HUDEP-2 (cell line): ENCODE measurements at regions not wholly inside any gene's neighbourhood (a gene's known extent, or its start where the extent isn't known, plus 50 kb on each side); places are given as distances from the start of the nearest gene placed in this dataset.

ENCODE experiments used
- DNase-seq, 76 experiments: peaks; one replicate each; lab custom pipeline; 2025; ENCODE audit not compliant: unreplicated experiment in 76 of 76; lab: John Stamatoyannopoulos, UW

DNA sequence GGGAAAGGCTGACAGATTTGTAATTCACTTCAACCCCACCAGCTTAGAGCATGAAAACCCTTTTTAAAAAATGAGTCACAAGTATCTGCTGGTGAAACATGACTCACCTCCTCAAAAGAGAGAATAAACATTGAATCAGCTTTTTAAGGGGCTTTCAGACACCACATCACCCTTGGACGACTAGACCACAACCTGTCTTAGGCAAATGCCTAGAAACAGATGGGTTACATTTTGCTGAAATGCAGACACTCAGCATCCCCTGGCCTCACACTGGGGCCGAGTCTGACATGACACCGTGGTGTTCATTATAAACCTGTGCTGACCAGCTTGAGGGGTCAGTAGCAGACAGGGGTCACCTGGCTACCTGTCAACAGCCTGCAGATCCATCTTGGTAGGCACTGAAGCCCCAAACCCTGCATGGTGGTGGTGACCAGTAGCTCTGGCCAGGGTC lies 175.3 kb upstream of the CST7 start:
- DNase-seq = no peak

GRCh38 chr20:24775966-24776365 lies 173.1 kb upstream of the CST7 start:
- DNase-seq = no peak

GRCh38 chr20:24776755-24777271 lies 172.3 kb upstream of the CST7 start:
- DNase-seq = no peak

DNA sequence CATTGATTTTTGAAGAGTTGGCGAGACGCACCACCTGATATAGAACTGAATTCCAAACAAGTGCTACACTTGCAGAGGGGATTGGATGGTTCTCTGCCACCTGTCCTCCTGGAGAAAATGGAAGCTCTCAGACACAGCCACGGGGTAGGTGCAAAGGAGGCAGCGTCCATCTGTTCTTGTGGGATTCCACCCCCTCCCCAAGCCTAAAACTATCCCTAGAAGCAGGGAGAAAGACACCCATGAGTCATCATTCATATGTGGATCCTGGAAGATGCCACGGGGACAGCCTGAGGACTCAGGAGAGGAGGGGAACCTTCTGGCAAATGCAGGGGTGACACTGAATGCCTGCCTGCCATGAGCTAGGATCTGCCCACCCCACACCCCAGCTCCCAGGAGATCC lies 171.3 kb upstream of the CST7 start:
- DNase-seq = no peak

DNA sequence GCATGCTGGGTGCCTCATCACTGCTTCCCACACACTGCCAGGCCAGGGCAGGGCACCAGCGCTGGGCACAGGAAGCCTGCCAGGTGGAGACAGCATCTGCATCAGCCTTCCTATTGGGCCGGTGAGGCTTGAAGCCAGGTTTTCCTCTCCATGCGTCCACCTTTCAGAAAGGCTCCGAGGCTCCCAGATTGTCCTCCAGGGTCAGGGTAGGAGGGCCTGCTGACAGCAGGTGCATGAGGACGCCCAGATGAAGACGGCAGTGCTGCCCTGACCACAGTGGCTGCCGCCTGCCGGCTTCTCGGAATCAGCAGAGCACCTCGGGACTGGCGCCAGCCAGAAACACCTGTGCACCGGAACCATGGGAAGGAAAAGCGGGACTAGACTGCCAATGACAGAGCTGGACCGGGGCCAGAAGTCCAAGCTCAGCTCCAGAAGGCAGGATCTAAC lies 170.5 kb upstream of the CST7 start:
- no peak for DNase-seq

DNA sequence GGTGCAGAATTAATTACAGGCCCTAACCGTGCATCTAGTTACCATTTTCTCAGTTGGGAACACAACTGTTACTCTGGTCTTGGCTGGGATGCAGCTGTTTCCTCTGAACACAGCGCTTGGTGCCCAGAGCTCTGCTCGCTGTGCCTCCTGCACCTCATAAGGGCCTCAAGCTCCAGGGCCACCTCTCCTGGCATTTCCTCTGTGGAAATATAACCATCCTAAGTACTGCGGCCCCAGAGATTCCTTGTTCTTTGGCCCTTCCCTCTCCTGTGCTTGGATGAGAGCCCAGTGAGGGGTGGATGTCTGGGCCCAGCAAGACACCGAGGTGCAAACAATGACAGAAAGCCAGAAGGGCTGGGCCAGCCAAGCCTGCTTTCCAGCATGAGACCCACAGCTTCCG lies 169.9 kb upstream of the CST7 start:
- DNase-seq = no peak

- DNase-seq = no peak
These were observed 169.1 kb upstream of the CST7 start for GRCh38 chr20:24779946-24780345.

DNA sequence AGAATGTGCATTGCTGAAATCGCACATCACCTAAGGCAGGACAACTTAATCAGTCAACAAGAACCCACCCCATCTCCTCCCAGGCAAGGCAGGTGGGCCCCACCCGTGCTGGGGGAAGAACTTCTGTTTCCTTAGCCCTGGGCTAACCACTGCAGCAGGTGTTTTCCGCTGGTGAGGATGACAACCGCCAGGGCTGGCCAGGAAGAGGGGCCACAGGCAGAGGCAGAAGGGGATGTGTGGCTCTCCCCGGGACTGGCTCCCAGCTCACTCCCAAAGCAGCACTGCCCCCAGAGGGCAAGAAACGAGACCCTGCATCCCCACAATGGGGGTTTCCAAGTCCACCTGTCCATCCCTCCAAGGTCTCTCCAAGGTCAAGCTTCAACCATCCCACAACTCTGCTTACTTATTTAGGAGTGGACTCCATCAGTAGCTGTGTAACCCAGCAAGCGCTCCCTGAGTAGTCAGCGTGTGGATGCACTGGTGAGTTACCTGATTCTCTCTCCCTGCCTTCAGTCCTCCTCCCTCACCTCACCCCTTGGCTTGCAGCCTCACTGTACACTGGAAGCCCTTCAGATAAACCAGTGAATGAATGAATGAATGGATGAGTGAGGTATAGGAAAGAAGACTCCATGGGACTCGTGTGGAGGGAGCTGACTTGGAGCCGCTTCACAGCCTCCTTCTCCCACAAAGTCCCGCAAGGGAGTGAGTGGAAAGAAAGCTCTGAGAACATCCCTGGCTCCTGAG lies 168.2 kb upstream of the CST7 start:
- DNase-seq = no peak

DNA sequence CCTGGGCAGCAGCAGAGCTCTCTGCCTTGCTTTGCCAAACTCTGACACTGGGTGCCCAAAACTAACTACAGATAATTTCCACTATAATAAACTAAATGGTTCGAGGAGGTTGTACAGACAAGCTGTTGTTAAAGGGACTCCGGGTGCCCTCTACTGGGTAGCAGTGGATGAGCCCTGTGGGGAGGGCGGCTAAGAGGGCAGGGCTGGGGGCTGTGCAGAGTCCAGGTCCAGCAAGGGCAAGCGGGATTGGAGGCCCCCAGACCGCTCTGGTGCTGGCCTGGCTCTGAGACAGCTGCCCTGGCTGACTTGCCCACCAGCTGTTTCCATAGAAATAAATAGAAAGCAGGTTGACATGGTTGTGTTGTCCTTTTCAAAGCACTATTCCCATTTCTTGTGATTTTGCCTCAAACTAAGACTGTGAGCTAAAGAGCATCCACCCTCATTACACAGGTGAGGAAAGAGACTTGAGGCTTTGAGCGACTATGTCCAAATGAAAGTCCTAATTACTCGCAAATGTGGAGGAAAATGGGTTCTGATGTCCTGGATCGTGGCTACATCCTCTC lies 167.6 kb upstream of the CST7 start:
- peak in 13 of 76 experiments; percentile 3 to 30 (median 10) for DNase-seq

DNA sequence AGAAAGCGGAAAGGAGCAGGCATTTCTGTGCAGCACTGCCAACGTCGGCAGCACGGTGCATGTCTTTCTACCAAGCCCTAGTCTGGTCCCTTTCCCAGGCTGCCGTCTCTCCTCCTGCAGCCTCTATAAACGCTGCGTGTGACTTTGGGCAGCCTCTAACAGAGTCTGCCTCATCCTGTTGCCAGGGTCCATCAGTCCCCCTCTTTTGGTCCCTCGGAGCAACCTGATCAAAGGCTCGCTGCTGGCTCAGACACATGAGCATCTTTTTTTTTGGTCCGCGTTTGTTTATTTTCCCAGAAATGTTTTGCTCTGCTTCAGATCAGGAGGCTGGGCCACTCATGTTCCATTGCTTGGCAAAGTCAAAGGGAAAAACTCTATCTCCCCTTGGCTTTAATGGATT lies 166.8 kb upstream of the CST7 start:
- DNase-seq = no peak

DNA sequence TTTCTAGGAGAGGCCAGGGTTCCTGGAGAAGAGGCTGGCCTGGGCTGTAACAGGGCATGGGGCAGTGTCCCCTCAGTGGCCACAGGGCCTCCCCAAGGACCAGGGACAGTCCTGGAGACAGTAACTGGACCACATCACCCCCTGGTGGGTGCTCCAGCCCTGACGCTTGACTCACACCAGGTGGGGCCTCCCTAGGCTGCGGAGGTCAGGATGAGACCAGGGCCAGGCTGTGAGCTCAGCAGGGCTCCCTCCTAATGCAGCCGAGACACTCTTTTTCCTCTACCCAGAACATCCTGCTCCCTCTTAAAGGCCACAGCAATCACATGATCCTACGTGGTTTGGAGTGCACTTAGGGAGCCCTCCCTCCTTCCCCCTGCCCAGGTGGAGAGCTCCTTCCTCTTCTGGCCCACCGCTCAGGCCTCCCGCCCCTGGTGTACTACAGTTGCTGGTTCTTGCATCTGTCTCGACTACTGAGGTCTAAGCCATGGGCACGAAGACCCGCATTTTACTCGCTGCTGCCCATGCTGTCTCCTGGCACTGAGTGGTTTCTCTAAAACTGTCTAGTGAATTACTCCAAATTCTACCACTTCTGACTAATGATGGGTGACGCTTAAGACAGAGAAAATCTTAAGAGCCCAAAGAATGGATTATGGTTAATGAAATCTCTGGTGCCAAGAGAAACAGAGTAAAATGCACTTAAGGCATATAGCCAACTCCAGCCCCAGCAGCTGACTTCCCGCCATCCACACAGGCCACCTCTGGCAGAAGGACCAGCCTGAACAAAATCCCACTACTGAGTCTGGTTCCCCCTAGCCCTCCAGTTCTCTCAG lies 166.1 kb upstream of the CST7 start:
- DNase-seq = no peak

DNA sequence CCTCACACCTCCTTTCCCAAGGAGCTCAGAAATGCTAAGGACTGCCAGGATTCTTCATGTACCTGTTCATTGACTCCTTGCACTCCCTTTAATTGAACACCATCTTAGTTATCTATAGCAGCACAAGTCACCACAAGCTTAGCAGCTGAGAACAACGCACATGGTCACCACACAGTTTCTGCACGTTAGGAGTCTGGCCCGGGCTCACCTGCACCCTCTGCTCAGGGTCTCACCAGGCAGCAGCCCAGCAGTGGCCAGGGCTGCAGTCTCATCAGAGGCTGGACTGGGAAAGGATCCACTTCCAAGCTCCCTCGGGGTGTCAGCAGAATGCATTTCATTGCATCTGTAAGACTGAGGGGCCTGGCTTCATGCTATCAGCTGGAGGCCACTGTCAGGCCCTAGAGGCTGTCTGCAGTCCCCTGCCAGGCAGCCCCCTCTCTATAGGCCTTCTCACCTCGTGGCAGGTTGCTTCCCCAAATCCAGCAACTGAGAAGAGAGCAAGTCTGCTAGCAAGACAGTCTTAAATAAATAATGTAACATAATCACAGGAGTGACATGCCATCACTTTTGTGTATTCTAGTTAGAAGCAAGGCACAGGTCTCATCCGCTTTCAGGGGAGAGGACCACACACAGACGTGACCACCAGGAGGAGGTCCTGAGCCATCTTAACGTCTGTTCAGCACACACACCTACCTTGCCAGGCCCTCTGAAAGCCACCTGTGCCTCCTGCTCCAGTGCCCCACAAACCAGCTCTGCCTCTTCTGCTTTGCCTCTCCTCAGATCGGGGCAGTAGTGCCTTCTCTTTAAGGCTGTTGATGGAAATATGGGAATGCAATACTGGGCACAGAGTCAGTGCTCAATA lies 165.2 kb upstream of the CST7 start:
- DNase-seq = peak in 2 of 76 experiments; percentile 15 to 16

DNA sequence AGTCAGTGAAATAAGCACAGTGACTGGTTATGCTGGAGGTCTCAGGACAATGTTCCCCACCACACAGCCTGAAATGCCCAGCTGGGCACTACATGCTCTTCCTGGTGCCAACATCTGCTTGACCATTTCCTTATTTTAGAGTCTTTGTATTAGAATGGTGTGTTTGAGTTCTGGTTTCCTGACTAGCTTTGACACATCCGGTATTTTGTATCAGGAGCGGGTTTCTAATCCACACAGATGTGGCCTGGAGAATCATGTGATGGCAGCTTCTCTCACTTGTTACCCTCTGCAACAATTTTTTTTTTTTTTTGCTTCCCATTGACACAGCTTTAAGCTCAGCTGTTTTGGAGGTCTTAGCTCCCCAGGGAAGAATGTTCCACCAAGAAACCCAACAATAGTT lies 164.5 kb upstream of the CST7 start:
- DNase-seq = no peak

DNA sequence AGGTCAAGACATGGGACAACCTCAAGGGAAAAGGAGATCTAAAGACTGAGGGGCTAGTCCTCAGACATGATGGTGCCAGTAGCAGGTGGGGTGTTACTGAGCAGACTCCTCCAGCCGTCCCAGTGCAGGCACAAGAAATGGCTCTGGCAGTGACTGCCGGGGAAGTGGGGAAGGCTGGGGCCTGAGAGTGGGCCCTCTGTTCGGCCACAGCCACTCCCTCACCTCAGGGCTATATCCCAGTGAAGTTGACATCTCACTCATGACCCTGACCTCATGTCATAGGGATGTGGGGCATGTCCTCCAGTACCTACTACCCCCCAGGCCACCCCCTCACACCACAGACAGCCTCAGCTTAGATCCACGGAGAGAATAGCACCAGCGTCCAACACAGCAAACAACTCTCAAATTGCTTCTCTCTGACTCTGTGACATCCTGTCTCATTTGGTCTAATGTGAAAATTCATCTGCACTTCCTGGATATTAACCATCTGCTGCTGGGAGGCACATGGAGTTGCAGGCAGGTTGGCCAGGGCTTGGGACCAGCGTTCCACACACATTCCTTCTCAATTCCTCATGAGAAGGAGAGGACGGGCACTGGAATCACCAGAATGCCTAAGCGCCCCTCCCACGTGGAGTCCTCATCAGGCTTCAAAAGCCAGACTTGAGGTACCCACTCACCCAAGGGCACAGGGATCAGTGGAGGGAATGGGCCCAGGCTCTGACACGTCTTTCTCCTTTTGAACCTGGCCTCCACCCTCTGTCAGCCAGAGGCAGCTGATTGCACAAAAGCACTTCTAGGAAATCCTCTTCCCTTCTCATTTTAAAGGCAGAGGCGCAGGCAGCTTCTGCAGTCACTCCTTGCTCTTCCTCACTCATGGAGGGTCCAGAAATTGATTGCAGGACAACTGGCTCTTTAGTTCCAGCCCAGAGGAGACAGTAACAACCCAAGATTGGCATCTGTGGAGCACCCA lies 163.6 kb upstream of the CST7 start:
- no peak for DNase-seq

DNA sequence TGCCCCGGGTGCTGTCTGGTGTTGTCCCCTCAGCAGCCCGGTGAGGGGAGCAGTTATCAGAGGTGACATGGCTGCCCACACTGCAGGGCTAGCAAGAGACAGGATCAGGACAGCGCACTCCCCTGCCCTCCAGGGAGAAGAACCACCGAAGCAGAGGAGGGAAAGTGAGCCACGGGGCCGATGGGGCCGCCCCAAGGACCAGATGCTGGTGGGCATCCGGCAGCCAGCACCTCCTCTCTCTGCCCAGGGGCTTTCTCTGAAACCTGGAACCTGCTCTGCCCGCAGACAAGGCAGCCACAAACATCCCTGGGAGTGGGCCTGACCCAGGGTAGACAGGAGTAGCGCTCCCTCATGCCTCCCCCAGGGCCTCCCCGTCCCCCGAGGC lies 163.0 kb upstream of the CST7 start:
- DNase-seq = no peak

DNA sequence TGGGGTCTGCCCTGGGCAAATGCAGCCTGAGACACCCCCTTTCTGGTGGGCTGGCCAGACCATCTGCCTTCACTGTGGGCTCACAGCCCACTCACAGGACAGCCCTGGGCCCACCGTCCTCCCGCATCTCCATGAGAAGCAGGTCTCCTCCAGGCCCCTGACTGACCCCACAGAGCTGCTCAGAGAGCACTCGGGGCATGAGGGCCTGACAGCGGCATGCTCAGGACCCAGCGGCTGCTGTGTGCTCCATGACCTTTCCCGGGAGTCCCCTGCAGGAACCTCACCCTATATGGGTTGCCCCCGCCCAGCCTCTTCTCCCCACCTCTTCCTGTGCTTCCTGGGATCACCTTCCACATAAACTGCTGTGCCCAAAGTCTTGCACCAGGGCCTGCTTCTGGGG lies 162.4 kb upstream of the CST7 start:
- DNase-seq = no peak

GRCh38 chr20:24787071-24787470 lies 162.0 kb upstream of the CST7 start:
- no peak for DNase-seq

GRCh38 chr20:24787621-24788020 lies 161.4 kb upstream of the CST7 start:
- DNase-seq = no peak

GRCh38 chr20:24789877-24790276 lies 159.2 kb upstream of the CST7 start:
- DNase-seq = no peak
